Osteoblast (primary cell): ENCODE measurements at regions not wholly inside any gene's neighbourhood (a gene's known extent, or its start where the extent isn't known, plus 50 kb on each side); places are given as distances from the start of the nearest gene placed in this dataset.

Experiments used
- DNase-seq: peaks from one replicate; pipeline ENCODE4 v3.0.0; 2011; ENCODE audit warnings: low spot score, mixed read lengths; ENCODE audit not compliant: insufficient read length; ENCODE audit errors: missing footprints
- H2AFZ ChIP-seq: 2 replicates; pipeline ENCODE4 v1.6.0; 2011; ENCODE audit warnings: mild to moderate bottlenecking, low read length
- H3K27ac ChIP-seq: 2 replicates; pipeline ENCODE4 v1.5.1; 2011; ENCODE audit warnings: mild to moderate bottlenecking, low read depth, low read length, moderate library complexity
- H3K27me3 ChIP-seq: 2 replicates; pipeline ENCODE4 v1.6.0; 2012; ENCODE audit warnings: mild to moderate bottlenecking, control low read depth, inconsistent platforms, low read length, moderate library complexity; ENCODE audit not compliant: insufficient read depth
- H3K36me3 ChIP-seq: 2 replicates; pipeline ENCODE4 v1.5.1; 2011; ENCODE audit warnings: mild to moderate bottlenecking, low read length, control low read depth, moderate library complexity; ENCODE audit not compliant: insufficient read depth
- H3K4me1 ChIP-seq: 2 replicates; pipeline ENCODE4 v1.5.1; 2011; ENCODE audit warnings: mild to moderate bottlenecking, low read length, control low read depth, moderate library complexity; ENCODE audit not compliant: insufficient read depth
- H3K4me2 ChIP-seq: 2 replicates; pipeline ENCODE4 v1.6.0; 2011; ENCODE audit warnings: mild to moderate bottlenecking, low read length; ENCODE audit not compliant: insufficient read depth
- H3K4me3 ChIP-seq: fragments of 200-600 bp; sonication (generic); 3 replicates; pipeline ENCODE4 v1.5.1; 2012; ENCODE audit warnings: mild to moderate bottlenecking, low read length, inconsistent platforms; ENCODE audit not compliant: insufficient read depth
- H3K79me2 ChIP-seq: 2 replicates; pipeline ENCODE4 v1.6.0; 2012; ENCODE audit warnings: mild to moderate bottlenecking, low read length, control low read depth, inconsistent platforms; ENCODE audit not compliant: insufficient read depth
- H3K9me3 ChIP-seq: 2 replicates; pipeline ENCODE4 v1.5.1; 2011; ENCODE audit warnings: low read depth, low read length, control low read depth
- H4K20me1 ChIP-seq: 2 replicates; pipeline ENCODE4 v1.6.0; 2012; ENCODE audit warnings: mild to moderate bottlenecking, low read length, control low read depth; ENCODE audit not compliant: insufficient read depth
- TF ChIP-seq, protein P1 (sequence below): IDR thresholded peaks from 2 replicates; pipeline ENCODE4 v1.5.1; 2011; ENCODE audit warnings: mild to moderate bottlenecking, low read depth, low read length, moderate library complexity; ENCODE audit errors: extremely low read depth

GRCh38 chr6:1461207-1461606 lies 71.8 kb downstream of the FOXF2 start:
- Histone ChIP-seq H4K20me1 (no peaks in the 10 kb centered on the region), H2AFZ (no peak overlapping the region), H3K4me3 (no peak overlapping the region), H3K9me3 (no peaks in the 10 kb centered on the region), H3K27me3 (no peaks in the 10 kb centered on the region), H3K4me1 (peaks cover 7% of the 10 kb centered on the region), H3K36me3 (no peaks in the 10 kb centered on the region), H3K4me2 (no peak overlapping the region), H3K27ac (no peak overlapping the region), H3K79me2 (no peaks in the 10 kb centered on the region)
- DNase-seq, result peak; percentile 86
- TF ChIP-seq, protein P1, sequence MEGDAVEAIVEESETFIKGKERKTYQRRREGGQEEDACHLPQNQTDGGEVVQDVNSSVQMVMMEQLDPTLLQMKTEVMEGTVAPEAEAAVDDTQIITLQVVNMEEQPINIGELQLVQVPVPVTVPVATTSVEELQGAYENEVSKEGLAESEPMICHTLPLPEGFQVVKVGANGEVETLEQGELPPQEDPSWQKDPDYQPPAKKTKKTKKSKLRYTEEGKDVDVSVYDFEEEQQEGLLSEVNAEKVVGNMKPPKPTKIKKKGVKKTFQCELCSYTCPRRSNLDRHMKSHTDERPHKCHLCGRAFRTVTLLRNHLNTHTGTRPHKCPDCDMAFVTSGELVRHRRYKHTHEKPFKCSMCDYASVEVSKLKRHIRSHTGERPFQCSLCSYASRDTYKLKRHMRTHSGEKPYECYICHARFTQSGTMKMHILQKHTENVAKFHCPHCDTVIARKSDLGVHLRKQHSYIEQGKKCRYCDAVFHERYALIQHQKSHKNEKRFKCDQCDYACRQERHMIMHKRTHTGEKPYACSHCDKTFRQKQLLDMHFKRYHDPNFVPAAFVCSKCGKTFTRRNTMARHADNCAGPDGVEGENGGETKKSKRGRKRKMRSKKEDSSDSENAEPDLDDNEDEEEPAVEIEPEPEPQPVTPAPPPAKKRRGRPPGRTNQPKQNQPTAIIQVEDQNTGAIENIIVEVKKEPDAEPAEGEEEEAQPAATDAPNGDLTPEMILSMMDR, result no peak

- no peak overlapping the region for H3K4me3 ChIP-seq
- TF ChIP-seq, protein P1, result no peak
- H3K4me2 ChIP-seq, result no peak overlapping the region
- H3K36me3 ChIP-seq, result no peaks in the 10 kb centered on the region
- H2AFZ ChIP-seq, result no peak overlapping the region
- H3K79me2 ChIP-seq, result no peaks in the 10 kb centered on the region
- H4K20me1 ChIP-seq, result no peaks in the 10 kb centered on the region
- no peak for DNase-seq
- peaks cover 7% of the 10 kb centered on the region for H3K4me1 ChIP-seq
- no peaks in the 10 kb centered on the region for H3K27me3 ChIP-seq
- no peak overlapping the region for H3K27ac ChIP-seq
- H3K9me3 ChIP-seq, result no peaks in the 10 kb centered on the region
These were observed 72.4 kb downstream of the FOXF2 start for GRCh38 chr6:1461736-1462135.

GRCh38 chr6:1463275-1463674 lies 73.9 kb downstream of the FOXF2 start:
- DNase-seq, result no peak
- Histone ChIP-seq H2AFZ (no peak overlapping the region), H3K4me3 (no peak overlapping the region), H4K20me1 (no peaks in the 10 kb centered on the region), H3K27ac (no peak overlapping the region), H3K4me2 (no peak overlapping the region), H3K9me3 (no peaks in the 10 kb centered on the region), H3K79me2 (no peaks in the 10 kb centered on the region), H3K27me3 (peaks cover 2% of the 10 kb centered on the region), H3K36me3 (no peaks in the 10 kb centered on the region), H3K4me1 (peaks cover 7% of the 10 kb centered on the region)
- TF ChIP-seq, protein P1, result no peak

GRCh38 chr6:1463751-1464426 lies 74.5 kb downstream of the FOXF2 start:
- TF ChIP-seq, protein P1, result no peak
- no peak for DNase-seq
- Histone ChIP-seq H3K4me1 (peaks cover 7% of the 10 kb centered on the region), H3K4me2 (no peak overlapping the region), H4K20me1 (no peaks in the 10 kb centered on the region), H3K79me2 (no peaks in the 10 kb centered on the region), H3K27ac (no peak overlapping the region), H3K27me3 (peaks cover 2% of the 10 kb centered on the region), H3K9me3 (no peaks in the 10 kb centered on the region), H3K4me3 (no peak overlapping the region), H2AFZ (no peak overlapping the region), H3K36me3 (no peaks in the 10 kb centered on the region)
